ENCODE measurements at regions not wholly inside any gene's neighbourhood (a gene's known extent, or its start where the extent isn't known, plus 50 kb on each side); places are given as distances from the start of the nearest gene placed in this dataset.
A peak's percentile ranks its signal among the peaks of the same experiment; 100 is the strongest.

DNA sequence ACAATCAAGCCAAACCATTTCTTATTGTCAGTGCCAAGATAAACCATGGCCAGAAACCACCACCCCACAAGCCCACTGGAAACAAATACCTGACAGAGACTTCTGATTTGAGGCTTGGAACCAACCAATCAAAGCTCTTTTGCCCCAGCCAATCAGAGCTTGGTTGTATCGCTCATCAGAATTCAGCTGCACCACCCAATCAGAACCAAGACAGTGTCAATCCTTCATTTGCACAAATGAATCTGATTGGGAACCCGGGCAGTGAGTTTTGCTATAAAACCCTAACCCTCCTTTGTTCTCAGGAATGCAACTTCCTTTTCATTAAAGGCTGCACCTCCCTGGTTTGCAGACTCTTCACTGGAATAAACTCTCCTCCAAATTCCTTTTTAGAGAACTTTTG lies 87.4 kb downstream of the ELAPOR2 start:
- no peak for DNase-seq (ENCODE audit: low read depth)

DNA sequence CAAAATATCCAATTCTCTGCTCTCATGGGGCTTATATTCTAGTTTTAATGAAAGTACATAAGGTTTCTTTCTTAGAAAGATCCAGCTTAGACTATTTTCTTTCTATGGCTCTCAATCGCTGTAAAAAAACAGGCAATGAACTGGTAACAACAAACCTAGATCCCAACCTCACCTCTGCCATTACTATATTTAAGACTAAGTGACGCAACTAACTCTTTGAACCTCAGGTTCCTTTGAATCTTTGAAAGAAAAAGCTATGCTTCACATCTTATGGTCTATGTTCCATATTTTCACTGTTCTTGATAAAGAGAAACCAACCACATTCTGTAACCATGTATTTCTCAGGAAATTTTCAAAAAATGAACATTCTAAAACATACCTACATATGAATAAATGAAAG lies 88.5 kb downstream of the ELAPOR2 start:
- DNase-seq (ENCODE audit: low read depth) = no peak

DNA sequence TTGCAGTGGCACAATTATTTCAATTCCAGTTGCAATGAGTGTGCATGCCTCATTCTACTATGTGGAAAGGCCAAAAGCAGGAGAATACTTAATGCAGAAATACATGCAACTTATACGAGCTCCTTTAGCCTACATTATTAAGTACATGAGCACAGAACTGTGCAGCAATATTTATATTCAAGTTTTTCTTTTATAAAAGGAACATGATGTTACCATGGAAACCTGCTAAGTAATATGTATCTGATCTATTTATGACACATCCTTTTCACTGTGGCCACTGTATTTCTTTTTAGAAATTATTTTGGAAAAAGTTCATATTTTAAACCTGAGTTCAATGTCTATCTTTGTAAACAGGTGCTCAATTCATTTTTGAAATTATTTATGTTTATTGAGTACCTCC lies 88.9 kb downstream of the ELAPOR2 start:
- DNase-seq (ENCODE audit: low read depth) = no peak

DNA sequence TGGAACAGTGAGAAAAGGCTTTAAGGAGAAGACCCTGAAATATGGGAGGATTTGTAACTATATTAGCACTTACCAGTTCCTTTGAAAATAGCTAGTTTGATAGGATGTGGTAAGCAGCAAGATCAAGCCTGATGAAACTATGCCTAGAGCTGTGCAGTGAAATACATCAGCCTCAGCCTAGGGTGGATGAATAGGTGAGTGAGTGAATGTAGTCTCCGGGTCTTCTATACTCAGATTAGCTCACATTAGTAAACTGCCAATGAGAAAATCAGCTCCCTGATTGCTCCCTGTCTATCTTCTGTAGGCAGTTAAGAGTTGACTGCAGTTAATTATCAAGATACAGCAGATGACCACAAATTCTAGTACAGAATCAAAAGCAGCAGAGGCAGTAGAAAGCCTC lies 89.6 kb downstream of the ELAPOR2 start:
- no peak for DNase-seq (ENCODE audit: low read depth)

DNA sequence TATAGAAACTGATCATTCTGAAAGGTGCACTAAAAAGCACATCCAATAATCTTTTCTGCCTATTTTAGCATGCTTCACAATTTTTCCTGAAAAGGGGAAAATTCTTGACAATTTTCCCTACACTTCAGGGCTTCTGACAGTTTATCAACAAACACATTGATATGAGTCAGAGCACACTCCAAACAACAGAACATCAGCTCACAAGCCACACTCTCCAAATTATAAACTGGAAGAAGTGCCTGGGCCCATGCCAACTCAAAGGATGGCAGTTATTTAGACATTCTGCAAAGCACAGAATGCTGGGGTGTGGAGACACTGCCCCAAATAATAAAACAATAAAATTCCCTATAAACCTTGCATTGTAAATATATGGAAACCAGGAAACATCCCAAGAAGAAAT lies 90.8 kb downstream of the ELAPOR2 start:
- DNase-seq (ENCODE audit: low read depth) = no peak

DNA sequence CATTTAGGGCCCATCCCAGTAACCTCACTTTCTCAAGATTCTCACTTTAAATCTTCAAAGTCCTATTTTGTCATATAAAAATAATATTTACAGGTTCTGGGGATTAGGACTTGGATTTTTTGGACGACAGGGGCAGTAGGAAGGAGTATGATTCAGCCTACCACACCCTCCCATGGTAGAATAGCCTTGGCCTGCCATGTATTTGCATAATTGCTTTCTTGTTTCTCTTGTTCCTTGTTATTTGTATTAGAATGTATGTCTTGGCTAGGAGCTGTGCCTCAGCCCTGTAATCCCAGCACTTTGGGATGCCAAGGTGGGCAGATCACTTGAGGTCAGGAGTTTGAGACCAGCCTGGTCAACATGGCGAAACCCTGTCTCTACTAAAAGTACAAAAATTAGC lies 92.5 kb downstream of the ELAPOR2 start:
- no peak for DNase-seq (ENCODE audit: low read depth)

DNA sequence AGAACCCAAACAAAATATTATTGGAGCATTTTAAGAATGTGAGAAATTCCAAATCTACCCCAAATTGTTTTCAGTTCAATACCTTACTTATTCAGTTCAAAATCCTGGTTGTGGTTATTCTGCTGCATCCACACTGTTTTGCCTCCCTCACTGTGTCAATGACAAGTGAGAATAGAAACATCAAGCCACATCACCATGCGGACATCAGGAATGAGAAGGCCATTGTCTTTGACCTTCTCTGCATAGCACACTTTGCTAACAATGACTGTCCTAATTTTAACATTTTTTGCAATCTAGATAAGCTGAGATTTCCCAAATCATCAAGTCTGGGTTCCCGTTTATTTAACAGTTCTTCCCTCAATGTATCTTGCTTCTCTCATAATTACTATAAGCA lies 93.7 kb downstream of the ELAPOR2 start:
- DNase-seq (ENCODE audit: low read depth) = no peak

DNA sequence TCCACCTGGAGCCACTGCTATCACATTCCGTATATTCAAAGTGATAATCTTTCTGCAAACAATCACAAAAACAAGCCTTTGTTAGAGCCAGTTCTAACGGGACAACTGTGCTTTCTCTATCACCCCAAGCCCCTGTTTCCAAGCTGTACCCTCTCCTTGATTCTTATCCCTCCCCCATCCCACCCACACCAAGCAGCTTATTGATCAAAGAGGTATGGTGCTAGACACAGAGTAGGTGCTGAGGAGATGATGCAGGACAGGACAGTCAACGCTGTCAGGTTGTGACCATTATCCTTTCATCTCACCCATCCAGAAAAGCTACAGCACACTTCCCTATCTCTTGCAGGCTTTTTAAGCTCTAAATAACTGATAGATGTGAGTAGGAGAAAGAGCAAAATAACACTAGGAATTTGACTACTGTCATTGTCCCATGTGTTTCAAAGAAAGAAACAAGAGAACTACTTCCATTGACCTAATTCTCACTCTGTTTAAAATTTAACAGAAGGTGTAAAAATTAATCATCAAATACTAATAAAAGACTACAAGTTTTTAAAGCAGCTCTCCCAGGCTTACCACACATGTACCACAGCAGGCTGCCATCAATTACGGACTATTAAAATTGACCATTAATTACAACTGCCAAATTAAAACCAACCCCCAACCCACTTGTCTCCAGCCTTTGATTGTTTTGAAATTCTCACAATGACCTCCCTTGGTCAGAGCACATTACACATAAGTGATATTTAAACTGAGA lies 94.3 kb downstream of the ELAPOR2 start:
- DNase-seq (ENCODE audit: low read depth) = no peak

DNA sequence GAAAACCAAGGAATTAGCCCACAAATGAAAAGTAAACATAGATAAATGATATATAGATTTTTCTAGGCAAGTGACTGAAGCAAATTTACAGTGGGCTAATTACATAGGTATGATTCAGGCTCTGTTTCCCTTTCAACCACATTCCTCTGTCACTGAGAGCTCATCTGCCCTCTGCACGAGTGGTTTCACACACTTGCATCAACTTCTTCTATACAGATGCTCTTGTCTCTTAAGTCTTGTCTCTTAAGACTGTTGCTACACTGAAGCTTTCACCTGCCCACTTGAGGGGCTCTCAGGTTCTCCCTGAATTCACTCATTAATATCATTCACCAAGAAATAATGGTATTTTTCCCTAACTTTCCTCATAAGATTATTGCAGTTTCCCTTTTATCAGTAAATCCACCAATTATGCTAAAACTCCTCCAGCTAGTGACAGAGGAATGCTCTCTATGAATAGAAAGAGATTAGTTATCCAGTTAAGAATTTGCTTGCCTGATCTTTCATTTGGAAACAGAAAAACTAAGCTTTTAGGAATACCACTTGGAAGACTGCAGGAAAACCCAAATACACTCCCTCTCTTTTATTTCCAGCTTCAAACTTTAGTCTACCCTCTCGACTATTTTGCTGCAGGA lies 95.7 kb downstream of the ELAPOR2 start:
- peak; percentile 15 for DNase-seq (ENCODE audit: low read depth)

DNA sequence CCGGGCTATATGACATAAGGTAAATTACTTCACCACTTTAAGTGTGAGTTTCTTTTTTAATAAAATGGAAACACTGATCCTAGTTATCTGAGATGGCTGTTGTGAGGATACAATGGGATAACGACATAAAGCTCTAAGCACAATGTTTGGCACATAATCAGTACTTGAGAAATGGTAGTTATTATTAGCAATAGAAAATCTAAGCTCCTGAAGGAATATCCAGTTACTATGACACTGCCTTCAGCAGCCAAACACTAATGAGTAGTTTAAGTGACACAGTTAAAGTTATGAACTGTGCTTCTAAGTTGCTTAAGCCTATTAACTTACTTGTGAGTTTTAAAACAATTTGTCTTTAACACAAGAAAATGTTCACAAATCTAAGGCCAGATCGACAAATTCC lies 96.8 kb downstream of the ELAPOR2 start:
- no peak for DNase-seq (ENCODE audit: low read depth)

DNA sequence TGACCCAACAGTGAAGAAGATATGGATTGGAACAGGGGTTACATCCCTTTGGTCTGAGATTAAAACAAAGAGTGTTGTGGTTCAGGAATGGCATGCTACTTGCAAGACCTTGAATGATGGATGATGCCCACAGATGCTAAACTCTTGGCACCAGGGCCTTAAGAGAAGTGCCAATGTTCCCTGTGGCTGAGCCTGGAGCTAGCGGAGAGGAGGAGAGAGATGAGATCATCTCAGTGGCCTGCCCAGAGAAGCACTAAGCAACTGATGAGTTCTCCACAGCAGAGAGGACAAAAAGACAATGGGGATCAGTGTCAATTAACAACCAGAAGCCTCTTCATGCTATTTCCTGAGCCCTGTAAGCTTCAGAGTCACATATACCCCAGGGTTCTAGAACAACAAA lies 97.8 kb downstream of the ELAPOR2 start:
- no peak for DNase-seq (ENCODE audit: low read depth)

DNA sequence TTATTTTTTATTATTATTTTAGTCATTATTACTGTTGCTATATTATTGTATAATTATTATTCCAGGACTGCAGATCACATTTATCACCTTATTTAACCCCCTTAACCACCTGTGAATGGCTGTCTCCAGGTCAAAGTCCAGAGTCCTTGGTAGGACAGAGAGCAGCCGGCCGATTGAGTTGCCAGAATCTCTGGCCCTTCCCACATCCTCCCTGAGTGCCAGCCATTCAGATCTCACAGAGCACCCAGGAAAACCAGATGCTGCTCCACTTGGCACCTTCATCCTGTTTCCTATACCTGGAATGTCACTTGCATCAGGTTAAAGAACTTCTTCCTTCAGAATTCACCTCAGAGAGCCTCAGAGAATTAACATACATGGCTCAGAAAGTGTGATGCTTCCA lies 101.1 kb downstream of the ELAPOR2 start:
- DNase-seq (ENCODE audit: low read depth) = no peak

DNA sequence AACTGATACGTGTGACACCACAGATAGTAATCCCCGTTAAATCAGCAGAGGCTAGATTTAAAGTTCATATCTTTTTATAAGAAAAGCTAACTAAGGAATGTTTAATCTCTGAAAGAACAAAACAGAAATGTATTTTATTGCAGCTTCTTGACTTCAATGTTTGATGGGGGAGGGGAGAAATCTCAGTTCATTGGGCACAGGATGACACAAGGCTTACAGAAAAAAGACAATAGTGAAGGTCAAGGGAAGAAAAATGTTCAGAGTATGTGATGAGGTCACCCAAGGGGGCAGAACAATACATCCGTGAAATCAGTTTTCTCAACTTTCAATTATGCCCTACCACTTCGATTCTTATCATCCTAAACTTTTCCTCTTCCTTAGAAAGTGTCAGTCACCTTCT lies 102.9 kb downstream of the ELAPOR2 start:
- no peak for DNase-seq (ENCODE audit: low read depth)

DNA sequence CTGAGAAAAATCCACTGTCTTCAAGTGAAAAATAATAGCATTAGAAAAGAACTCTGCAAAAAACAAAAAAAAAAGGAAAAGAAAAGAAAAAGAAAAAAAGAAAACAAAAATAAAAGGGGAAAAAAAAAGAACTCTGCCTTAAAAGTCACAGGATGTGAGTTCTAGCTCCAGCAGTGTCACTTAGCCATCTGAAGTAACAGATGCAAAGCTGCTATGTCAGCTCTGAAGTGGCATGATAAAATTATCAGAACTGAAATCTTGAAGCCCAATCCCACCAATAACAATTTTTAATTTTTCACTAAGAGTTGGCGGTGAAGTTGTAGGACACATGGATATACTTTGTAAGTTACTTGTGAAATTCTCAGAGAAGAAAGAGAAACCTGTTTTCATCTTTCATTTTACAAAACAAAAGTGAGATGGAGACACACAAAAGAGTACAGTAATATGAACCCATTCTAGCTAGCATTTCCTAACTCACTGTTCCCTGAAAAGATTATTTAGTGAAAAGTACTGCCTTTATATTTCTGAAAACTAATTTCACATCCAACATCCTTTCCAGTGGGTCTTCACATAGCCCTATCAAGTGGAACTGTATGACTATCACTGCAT lies 103.5 kb downstream of the ELAPOR2 start:
- no peak for DNase-seq (ENCODE audit: low read depth)

DNA sequence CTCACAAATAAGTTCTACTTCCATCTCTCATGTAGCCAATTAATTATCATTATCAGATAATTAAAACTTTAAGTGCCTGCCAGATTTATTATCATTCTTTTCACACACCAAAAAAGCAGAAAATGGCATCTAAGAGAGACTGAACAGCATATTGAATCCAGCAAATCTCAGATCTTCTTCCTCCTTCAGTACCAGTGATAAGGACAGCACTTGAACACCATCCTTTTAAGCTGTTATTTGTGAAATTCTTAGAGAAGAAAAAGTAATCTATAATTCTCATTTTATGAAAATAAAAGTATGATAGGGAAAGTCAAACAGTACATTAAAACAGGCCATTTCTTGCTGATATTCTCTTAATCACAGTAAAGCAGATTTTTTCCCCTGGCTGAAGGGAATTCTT lies 104.5 kb downstream of the ELAPOR2 start:
- DNase-seq (ENCODE audit: low read depth) = no peak

DNA sequence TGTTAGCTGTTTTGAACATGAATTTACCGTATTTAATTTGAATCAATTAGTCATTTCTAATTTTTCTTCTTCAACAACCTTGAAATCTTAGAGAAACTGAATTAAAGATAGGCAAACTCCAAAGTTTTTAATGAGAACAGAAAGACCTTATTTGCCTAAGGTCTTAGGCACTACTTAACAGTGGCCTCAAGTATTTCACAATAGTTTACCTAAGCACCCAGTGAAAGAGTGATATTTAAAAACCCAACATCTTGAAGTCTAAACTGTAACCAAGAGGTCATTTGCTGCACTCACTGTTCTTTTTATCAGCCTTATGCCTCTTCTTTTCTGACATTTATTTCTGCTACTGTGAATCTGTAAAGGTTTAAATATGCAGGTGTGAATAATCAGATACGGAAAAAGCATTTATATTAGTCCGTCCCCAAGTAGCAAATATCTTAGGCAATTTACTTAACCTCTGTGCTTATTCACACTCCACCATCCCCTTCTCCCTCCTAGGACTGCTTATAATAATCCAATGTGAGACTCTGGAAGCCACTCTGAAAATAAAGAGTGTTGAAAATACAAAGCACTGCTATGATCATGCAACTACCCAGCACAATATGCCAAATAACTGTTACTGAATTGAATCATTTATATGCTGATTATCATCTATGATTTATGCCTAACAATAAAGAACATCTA lies 105.7 kb downstream of the ELAPOR2 start:
- no peak for DNase-seq (ENCODE audit: low read depth)

DNA sequence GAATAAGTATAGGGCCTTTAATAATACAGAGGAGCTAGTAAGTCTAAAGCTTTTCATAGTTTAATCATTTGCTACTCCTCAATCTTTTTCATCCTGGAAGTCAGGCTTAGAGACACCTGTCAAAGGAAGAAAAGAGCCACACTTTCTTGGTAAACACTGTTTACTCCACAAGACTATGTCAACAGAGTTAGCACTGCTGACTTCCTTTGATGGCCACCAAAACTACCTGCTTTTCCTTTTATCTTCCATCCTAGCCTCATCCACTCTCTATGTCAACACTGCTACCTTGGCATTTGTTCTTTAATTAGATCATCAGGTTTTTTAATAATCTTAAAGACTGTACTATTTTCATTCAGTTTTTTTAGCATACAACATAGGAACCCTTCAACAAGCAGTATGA lies 106.2 kb downstream of the ELAPOR2 start:
- DNase-seq (ENCODE audit: low read depth) = no peak

DNA sequence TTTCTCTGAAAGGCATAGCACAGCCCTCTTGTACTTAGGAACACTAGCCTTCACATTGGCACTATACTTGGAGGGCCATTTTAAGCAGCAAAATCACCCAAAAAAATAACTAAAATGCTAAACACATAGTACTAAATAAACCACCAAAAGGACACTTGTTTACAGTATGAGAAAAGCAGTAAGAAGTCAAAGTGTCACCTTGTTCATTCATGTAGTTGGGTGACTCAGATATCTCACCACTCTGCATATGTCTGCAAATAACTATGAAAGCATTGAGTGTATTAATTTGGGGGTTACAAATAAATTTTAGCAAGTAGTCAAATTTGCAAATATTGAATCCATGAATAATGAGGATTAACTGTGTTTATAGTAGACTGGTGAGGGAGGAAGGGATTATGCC lies 107.6 kb downstream of the ELAPOR2 start:
- DNase-seq (ENCODE audit: low read depth) = no peak

DNA sequence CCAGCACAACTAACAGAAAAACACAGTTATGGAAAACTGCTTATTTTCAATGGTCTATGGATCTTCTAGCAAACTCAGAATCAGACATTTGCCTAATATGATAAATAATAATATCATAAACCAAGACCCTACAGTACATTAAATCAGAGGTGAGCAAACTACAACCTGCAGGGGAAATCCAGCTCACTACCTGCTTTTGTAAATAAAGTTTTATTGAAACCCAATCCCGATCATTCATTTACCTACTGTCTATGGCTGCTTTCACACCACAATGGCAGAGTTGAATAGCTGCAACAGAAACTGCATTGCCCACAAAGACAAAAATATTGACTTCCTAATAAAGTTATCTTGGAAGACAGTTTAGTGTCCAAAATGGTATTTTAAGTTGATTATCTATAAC lies 108.5 kb downstream of the ELAPOR2 start:
- DNase-seq (ENCODE audit: low read depth) = no peak

DNA sequence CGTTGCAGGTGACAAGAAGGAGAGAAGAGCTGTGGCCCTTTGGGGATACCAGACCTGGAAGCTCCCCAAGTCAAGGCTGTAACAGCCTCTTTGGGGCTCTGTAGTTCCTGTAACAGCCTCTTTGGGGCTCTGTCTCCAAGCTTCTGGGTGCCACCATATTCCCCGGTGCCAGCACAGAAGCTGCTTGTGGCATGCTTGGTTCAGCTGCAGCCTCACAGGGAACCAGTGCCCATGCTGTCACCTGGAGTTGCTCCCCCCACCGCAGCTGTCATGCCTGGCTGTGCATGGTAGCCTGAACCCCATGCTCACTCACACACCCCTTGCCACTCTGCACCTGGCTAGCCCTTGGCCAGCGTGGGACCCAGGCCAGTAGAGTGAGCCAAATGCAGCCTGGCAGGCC lies 109.1 kb downstream of the ELAPOR2 start:
- DNase-seq (ENCODE audit: low read depth) = no peak

DNA sequence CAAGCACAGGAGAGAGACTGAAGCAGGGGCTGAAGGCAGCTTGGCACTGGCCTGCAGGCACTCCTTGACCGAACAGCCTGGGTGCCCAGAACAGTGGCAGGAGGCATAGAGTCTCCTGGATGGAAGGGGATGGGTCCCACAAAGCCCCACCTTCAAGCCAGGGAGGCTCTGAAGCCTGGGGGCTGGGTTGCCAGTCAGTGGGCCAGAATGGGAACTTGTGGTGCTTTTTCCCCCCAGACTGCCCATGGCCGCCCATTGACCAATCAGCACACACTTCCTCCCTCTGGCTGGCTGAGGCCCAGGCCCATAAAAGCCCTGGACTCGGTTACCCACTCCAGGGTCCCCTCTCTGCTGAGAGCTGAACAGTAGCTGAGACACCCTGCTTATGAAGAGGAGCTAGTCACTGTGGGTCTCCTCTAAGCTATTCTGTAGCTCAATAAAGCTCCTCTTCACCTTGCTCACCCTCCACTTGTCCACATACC lies 109.6 kb downstream of the ELAPOR2 start:
- no peak for DNase-seq (ENCODE audit: low read depth)

DNA sequence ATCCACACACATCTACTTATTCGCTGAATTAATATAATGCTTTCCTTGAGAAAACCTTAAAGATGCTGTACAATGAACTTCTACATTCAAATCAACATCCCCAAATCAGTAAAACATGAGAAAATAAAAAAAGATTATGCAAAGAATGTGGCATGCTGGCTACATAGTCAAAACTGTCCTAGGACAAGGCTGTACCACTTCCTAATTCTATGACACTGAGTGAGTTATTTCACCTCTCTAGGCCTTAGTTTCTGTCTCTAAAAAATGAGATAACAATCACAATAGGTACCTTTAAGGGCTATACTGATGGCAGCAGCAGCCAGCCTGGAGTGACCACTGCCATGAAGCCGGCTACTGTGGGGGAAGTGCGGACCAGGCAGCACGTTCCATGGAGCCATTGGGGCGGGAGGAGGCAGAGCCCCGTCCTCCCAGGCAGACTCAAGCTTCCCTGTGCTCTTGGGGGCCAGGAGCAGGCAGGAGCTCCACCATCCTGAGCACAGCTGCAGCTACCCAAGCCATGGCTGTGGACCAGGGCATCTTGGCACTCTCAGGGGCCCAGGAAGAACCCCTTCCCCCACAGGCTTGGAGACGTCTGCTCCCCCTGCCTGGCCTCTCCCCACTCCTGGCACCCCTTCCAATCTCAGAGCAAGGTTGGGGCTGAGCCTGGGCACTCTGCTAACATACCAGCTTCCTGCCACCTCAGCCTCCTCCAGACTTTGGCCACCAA lies 110.2 kb downstream of the ELAPOR2 start:
- DNase-seq (ENCODE audit: low read depth) = no peak

Data from GM04504 (cell line).